Activated CD4-positive, alpha-beta T cell treated with anti-CD3 and anti-CD28 coated beads for 24 hours (primary cell): ENCODE measurements at regions not wholly inside any gene's neighbourhood (a gene's known extent, or its start where the extent isn't known, plus 50 kb on each side); places are given as distances from the start of the nearest gene placed in this dataset.

Experiments used
- DNase-seq, 2 donors: peaks; one replicate each; pipeline ENCODE4 v3.0.0-alpha.2; 2020; ENCODE audit warnings: low read depth in 2 of 2

- no peak for DNase-seq
These were observed 240.1 kb downstream of the RHOU start for GRCh38 chr1:228975238-228975907.

- no peak for DNase-seq
These were observed 241.0 kb downstream of the RHOU start for GRCh38 chr1:228976316-228976715.

- no peak for DNase-seq
These were observed 242.0 kb downstream of the RHOU start for GRCh38 chr1:228977307-228977706.

DNA sequence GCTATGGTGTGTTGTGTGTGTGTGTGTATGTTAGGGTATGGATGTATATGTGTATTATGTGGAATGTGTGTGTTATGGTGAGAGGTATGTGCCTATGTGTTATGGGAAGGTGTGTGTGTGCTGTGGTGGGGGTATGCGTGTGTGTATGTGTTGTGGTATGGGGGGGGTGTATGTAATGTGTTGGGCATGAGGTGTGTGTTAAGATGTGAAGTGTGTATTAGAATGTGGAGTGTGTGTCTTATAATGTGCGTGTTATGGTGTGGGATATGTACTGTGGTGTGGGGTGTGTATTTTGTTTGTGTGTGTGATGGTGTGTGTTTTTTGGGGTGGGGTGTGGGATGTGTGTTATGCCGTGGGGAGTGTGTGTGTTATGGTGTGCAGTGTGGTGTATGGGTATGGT, 242.5 kb downstream of the RHOU start:
- no peak for DNase-seq

- no peak for DNase-seq
These were observed 243.4 kb downstream of the RHOU start for GRCh38 chr1:228978484-228979324.

GRCh38 chr1:228979325-228979699, 244.0 kb downstream of the RHOU start:
- DNase-seq: no peak

- no peak for DNase-seq
These were observed 244.5 kb downstream of the RHOU start for GRCh38 chr1:228979774-228980173.

- DNase-seq: no peak
These were observed 245.1 kb downstream of the RHOU start for GRCh38 chr1:228980232-228980937.

- no peak for DNase-seq
These were observed 247.4 kb downstream of the RHOU start for GRCh38 chr1:228982637-228983036.

DNA sequence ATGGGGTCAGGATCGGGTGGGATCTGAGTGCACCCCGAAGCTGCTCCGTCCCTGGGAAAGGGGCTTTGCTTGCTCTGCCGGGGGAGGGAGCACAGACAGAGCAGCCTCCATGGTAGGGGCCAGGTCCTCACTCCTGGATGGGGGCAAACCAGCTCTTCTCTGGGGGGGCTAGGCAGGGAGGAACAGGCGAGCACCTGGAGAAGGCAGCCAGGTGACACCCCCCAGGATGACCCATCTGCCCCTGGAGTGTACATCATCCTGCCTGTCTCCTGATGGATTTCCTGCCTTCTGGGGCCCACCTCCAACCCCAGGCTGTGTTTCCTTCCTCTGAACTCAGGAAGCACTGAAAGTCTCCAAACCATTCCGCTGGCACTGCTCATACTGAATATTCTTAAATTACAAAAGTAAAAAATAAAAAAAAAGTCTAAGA, 248.0 kb downstream of the RHOU start:
- DNase-seq: no peak

DNA sequence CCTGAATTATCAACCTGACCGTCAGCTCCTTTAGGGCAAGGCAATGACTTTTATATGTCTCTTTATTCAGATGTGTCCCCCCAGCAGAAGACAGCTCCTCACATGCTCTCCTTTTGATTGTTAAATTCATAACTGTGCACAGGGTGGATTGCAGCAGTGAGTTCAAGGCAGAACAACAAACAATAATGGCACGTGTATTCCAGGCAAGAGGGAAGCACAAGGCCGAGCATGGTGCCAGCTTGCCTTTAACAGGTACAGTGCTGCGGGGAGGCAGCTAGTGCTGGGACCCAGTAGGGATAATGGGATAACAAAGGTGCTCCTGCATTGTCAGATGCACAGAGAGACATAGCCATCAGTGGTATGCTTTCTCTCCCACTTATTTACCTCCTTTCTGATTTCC, 248.4 kb downstream of the RHOU start:
- DNase-seq: no peak

- DNase-seq: no peak
These were observed 248.8 kb downstream of the RHOU start for GRCh38 chr1:228984107-228984506.

- DNase-seq: no peak
These were observed 249.7 kb downstream of the RHOU start for GRCh38 chr1:228984646-228985631.

DNA sequence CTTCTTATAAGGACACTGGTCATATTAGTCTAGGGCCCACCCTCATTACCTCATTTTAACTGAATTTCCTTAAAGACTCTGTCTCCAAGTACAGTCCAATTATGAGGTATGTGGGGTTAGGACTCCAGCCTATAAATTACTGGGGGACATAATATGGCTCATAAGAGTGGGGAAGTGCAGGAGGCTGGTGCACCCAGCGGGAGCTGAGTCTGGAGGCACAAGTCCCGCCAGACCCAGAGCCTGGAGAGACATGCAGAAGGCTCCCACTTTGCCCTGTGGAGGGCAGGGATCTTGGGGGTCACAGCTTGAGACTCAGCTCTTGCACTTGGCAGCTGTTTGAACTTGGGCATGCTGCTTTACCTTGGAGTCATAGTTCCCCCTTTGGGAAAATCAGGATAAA, 250.4 kb downstream of the RHOU start:
- DNase-seq: no peak

- no peak for DNase-seq
These were observed 251.0 kb downstream of the RHOU start for GRCh38 chr1:228986093-228986904.

DNA sequence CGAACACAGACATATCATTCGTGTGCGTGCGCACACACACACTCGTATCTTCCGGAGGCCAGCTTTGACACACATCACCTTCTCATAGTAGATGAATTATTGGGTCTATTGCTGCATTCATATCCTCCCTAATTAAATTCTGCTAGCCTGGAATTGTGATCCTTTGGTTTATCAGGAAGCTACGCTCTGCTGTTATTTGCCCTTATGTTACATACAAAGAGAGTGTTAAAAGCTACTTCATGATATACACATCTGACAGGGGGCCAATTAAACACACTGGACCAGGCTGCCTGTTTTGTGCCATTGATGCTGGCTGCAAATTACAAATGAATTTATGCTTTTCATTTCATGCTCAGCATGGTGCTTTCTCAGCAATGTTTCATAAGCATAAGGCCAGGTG, 252.0 kb downstream of the RHOU start:
- no peak for DNase-seq

DNA sequence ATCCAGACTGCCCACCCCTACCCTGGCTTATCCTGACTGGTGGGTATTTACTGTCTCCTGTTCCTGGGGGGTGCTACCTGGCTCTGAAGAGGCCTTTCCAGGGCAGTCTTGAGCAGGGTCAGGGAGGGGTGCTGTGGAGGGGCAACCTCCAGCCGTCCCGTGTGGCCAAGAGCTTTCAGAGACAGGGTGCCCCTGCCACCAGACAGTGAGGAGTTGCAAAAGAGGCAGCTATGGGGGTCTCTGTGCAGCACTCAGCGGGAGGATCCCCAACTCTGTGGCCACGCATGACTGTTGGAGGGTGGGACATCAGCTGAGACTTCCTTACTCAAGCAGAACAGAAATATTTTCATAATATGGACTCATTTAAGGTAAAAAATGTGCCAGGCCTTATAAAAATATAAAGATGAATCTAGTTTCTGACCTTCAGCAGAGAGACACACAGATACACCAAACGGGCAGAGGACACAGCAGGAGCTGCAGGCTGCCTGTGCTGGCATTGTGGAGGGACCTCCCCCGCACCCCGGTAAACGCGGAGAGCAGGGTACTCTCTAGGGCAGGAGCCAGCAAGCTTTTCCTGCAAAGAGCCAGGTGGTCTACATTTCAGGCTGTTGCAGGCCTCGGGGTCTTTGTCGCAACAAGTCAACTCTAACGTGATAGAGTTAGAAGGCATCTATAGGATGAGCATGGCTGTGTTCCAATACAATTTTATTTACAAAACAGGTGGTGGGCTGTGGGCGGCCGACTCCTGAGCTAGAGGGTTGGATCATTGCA, 252.6 kb downstream of the RHOU start:
- no peak for DNase-seq

- DNase-seq: no peak
These were observed 253.4 kb downstream of the RHOU start for GRCh38 chr1:228988664-228989063.

- no peak for DNase-seq
These were observed 253.9 kb downstream of the RHOU start for GRCh38 chr1:228989176-228989575.

DNA sequence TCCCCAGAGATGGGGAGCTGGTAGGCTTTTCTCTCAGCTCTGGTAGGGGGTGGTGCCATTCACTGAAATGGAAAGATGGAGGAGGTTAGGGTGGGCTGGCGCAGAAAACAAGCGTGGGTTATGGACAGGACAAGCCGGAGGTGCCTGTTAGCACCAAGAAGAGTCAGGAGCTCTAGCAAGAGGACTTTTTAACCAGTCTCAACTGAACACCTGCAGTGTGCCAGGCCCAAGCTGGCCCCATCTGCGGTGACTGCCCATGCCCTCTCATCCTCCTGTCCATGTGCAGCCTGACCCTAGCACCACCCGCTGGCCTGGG, 254.4 kb downstream of the RHOU start:
- no peak for DNase-seq
